HEK293 (cell line): ENCODE measurements at regions not wholly inside any gene's neighbourhood (a gene's known extent, or its start where the extent isn't known, plus 50 kb on each side); places are given as distances from the start of the nearest gene placed in this dataset.

ENCODE experiments used
- CTCF ChIA-PET: fragments of 350-600 bp; formaldehyde crosslinking; extraction: SDS; loops from one replicate; lab custom pipeline; 2021; ENCODE audit warnings: antibody characterized with exemption; lab: Yijun Ruan, JAX
- POLR2A ChIA-PET: fragments of 300-600 bp; formaldehyde crosslinking; extraction: SDS; loops from one replicate; lab custom pipeline; 2020; ENCODE audit warnings: antibody characterized with exemption, inconsistent platforms; lab: Yijun Ruan, JAX
- H3K27ac ChIP-seq: fragments of 200-500 bp; sonication (Bioruptor generic); 2 replicates; pipeline ENCODE4 v1.5.1; 2014; ENCODE audit warnings: low read depth, low read length, control low read depth, inconsistent platforms; ENCODE audit errors: extremely low read depth
- H3K36me3 ChIP-seq, 2 experiments: fragments of 200-500 bp in 1 of 2; sonication (Bioruptor generic) in 1 of 2; 1 replicate in 1 of 2; 2 replicates in 1 of 2; pipeline ENCODE4 v1.5.1; 2014 to 2017; ENCODE audit warnings: inconsistent platforms in 2 of 2, low read length in 2 of 2; ENCODE audit not compliant: control insufficient read depth in 2 of 2, insufficient read depth in 1 of 2
- H3K4me1 ChIP-seq: fragments of 200-500 bp; sonication (Bioruptor generic); 2 replicates; pipeline ENCODE4 v1.5.1; 2014; ENCODE audit warnings: mild to moderate bottlenecking, low read length, inconsistent platforms; ENCODE audit not compliant: control insufficient read depth, insufficient read depth
- H3K4me3 ChIP-seq: 2 replicates; pipeline ENCODE4 v1.5.1; 2011; ENCODE audit warnings: low read depth, mild to moderate bottlenecking, control low read depth, low read length, moderate library complexity
- H3K9me3 ChIP-seq: fragments of 200-500 bp; sonication (Bioruptor generic); 2 replicates; pipeline ENCODE4 v1.5.1; 2014; ENCODE audit warnings: low read depth, low read length, inconsistent platforms; ENCODE audit not compliant: control insufficient read depth, insufficient read depth
- GFI1B ChIP-seq: fragments of 450-650 bp; formaldehyde crosslinking; IDR thresholded peaks from 2 replicates; pipeline ENCODE4 v1.5.1; 2016; ENCODE audit warnings: missing biosample characterization, missing genetic modification characterization
- KLF16 ChIP-seq: fragments of 450-650 bp; formaldehyde crosslinking; IDR thresholded peaks from 2 replicates; pipeline ENCODE4 v1.5.1; 2017; ENCODE audit warnings: missing biosample characterization, missing genetic modification characterization
- KLF17 ChIP-seq: fragments of 450-650 bp; formaldehyde crosslinking; IDR thresholded peaks from 2 replicates; pipeline ENCODE4 v1.5.1; 2016; ENCODE audit warnings: missing biosample characterization, missing genetic modification characterization
- MEIS1 ChIP-seq: sonication (generic); formaldehyde crosslinking; IDR thresholded peaks from 2 replicates; pipeline ENCODE4 v1.8.1; 2022; ENCODE audit warnings: missing genetic modification reagents, mild to moderate bottlenecking, borderline replicate concordance
- OSR2 ChIP-seq: fragments of 450-650 bp; formaldehyde crosslinking; IDR thresholded peaks from 2 replicates; pipeline ENCODE4 v1.5.1; 2016; ENCODE audit warnings: missing biosample characterization, missing genetic modification characterization
- PRDM4 ChIP-seq: fragments of 450-650 bp; formaldehyde crosslinking; IDR thresholded peaks from 2 replicates; pipeline ENCODE4 v1.5.1; 2017; ENCODE audit warnings: missing biosample characterization, missing genetic modification characterization
- SETDB1 ChIP-seq: IDR thresholded peaks from one replicate; pipeline ENCODE4 v1.6.1; 2017; ENCODE audit warnings: mild to moderate bottlenecking, low read length, moderate library complexity, mixed read lengths; ENCODE audit not compliant: insufficient read length
- SP2 ChIP-seq: fragments of 450-650 bp; formaldehyde crosslinking; IDR thresholded peaks from 2 replicates; pipeline ENCODE4 v1.5.1; 2016; ENCODE audit warnings: missing biosample characterization, missing genetic modification characterization
- SP3 ChIP-seq: fragments of 450-650 bp; formaldehyde crosslinking; IDR thresholded peaks from 2 replicates; pipeline ENCODE4 v1.5.1; 2016; ENCODE audit warnings: missing biosample characterization, missing genetic modification characterization
- ZBTB26 ChIP-seq: fragments of 450-650 bp; formaldehyde crosslinking; optimal IDR thresholded peaks from 2 replicates; pipeline ENCODE3; 2016; ENCODE audit warnings: missing biosample characterization, mild to moderate bottlenecking, missing genetic modification characterization
- ZBTB7A ChIP-seq: fragments of 450-650 bp; formaldehyde crosslinking; IDR thresholded peaks from 2 replicates; pipeline ENCODE4 v1.5.1; 2016; ENCODE audit warnings: low read depth, missing biosample characterization, missing genetic modification characterization
- ZFP3 ChIP-seq: fragments of 450-650 bp; formaldehyde crosslinking; IDR thresholded peaks from 2 replicates; pipeline ENCODE4 v1.5.1; 2016; ENCODE audit warnings: low read depth, missing biosample characterization, missing genetic modification characterization
- ZFP41 ChIP-seq: fragments of 450-650 bp; formaldehyde crosslinking; IDR thresholded peaks from 2 replicates; pipeline ENCODE4 v1.5.1; 2016; ENCODE audit warnings: missing biosample characterization, missing genetic modification characterization, borderline replicate concordance
- ZNF10 ChIP-seq: fragments of 450-650 bp; formaldehyde crosslinking; IDR thresholded peaks from 2 replicates; pipeline ENCODE4 v1.5.1; 2017; ENCODE audit warnings: missing biosample characterization, missing genetic modification characterization
- ZNF114 ChIP-seq: fragments of 450-650 bp; formaldehyde crosslinking; IDR thresholded peaks from 2 replicates; pipeline ENCODE4 v1.5.0; 2017; ENCODE audit warnings: missing biosample characterization, missing genetic modification characterization
- ZNF138 ChIP-seq: fragments of 450-650 bp; formaldehyde crosslinking; IDR thresholded peaks from 2 replicates; pipeline ENCODE4 v1.5.1; 2016; ENCODE audit warnings: missing biosample characterization, missing genetic modification characterization, borderline replicate concordance
- ZNF184 ChIP-seq: fragments of 450-650 bp; IDR thresholded peaks from 2 replicates; pipeline ENCODE4 v1.5.1; 2018; ENCODE audit warnings: missing biosample characterization, mild to moderate bottlenecking, missing genetic modification characterization
- ZNF292 ChIP-seq: fragments of 450-650 bp; formaldehyde crosslinking; IDR thresholded peaks from 2 replicates; pipeline ENCODE4 v1.5.1; 2016; ENCODE audit warnings: low read depth, missing biosample characterization, missing genetic modification characterization, borderline replicate concordance
- ZNF324 ChIP-seq: fragments of 450-650 bp; formaldehyde crosslinking; IDR thresholded peaks from 2 replicates; pipeline ENCODE4 v1.5.1; 2016; ENCODE audit warnings: missing biosample characterization, missing genetic modification characterization
- ZNF768 ChIP-seq: fragments of 450-650 bp; formaldehyde crosslinking; IDR thresholded peaks from 2 replicates; pipeline ENCODE4 v1.5.1; 2018; ENCODE audit warnings: missing biosample characterization, mild to moderate bottlenecking, missing genetic modification characterization
- ZNF785 ChIP-seq: fragments of 450-650 bp; formaldehyde crosslinking; IDR thresholded peaks from 2 replicates; pipeline ENCODE4 v1.5.1; 2016; ENCODE audit warnings: missing biosample characterization, missing genetic modification characterization
- ZNF830 ChIP-seq: fragments of 450-650 bp; IDR thresholded peaks from 2 replicates; pipeline ENCODE4 v1.5.0; 2018; ENCODE audit warnings: missing biosample characterization, missing genetic modification characterization, low read depth, mild to moderate bottlenecking, moderate library complexity
- TF ChIP-seq, protein P1 (sequence below): fragments of 450-650 bp; formaldehyde crosslinking; IDR thresholded peaks from 2 replicates; pipeline ENCODE4 v1.5.1; 2016; ENCODE audit warnings: missing biosample characterization, missing genetic modification characterization
- TF ChIP-seq, protein P2 (sequence below): fragments of 450-650 bp; formaldehyde crosslinking; IDR thresholded peaks from 2 replicates; pipeline ENCODE4 v1.5.1; 2017; ENCODE audit warnings: missing biosample characterization, missing genetic modification characterization

GRCh38 chr4:181147416-181147951 lies 1095.7 kb upstream of the TENM3 start:
- Histone ChIP-seq H3K9me3 (no peaks in the 10 kb centered on the region), H3K36me3 (no peaks in the 10 kb centered on the region), H3K4me3 (no peak overlapping the region), H3K27ac (no peak overlapping the region), H3K4me1 (no peaks in the 10 kb centered on the region)
- TF ChIP-seq, protein P1, sequence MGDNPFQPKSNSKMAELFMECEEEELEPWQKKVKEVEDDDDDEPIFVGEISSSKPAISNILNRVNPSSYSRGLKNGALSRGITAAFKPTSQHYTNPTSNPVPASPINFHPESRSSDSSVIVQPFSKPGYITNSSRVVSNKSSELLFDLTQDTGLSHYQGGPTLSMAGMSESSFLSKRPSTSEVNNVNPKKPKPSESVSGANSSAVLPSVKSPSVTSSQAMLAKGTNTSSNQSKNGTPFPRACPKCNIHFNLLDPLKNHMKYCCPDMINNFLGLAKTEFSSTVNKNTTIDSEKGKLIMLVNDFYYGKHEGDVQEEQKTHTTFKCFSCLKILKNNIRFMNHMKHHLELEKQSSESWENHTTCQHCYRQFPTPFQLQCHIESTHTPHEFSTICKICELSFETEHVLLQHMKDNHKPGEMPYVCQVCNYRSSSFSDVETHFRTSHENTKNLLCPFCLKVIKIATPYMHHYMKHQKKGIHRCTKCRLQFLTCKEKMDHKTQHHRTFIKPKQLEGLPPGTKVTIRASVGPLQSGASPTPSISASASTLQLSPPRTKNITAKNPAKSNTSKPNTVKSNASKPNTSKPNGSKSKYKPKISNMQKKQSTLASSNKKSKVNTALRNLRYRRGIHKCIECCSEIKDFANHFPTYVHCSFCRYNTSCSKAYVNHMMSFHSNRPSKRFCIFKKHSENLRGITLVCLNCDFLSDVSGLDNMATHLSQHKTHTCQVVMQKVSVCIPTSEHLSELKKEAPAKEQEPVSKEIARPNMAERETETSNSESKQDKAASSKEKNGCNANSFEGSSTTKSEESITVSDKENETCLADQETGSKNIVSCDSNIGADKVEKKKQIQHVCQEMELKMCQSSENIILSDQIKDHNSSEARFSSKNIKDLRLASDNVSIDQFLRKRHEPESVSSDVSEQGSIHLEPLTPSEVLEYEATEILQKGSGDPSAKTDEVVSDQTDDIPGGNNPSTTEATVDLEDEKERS (tag by site-specific recombination) = no peak
- TF ChIP-seq MEIS1 (no peak), ZNF114 (tag by site-specific recombination) (no peak), ZNF830 (no peak), ZNF138 (no peak), ZNF292 (no peak), ZFP3 (tag by site-specific recombination) (no peak), OSR2 (tag by site-specific recombination) (no peak), ZBTB26 (tag by site-specific recombination) (no peak), ZNF10 (tag by site-specific recombination) (no peak), ZFP41 (tag by site-specific recombination) (no peak), KLF16 (tag by site-specific recombination) (no peak)
- TF ChIP-seq, protein P2, sequence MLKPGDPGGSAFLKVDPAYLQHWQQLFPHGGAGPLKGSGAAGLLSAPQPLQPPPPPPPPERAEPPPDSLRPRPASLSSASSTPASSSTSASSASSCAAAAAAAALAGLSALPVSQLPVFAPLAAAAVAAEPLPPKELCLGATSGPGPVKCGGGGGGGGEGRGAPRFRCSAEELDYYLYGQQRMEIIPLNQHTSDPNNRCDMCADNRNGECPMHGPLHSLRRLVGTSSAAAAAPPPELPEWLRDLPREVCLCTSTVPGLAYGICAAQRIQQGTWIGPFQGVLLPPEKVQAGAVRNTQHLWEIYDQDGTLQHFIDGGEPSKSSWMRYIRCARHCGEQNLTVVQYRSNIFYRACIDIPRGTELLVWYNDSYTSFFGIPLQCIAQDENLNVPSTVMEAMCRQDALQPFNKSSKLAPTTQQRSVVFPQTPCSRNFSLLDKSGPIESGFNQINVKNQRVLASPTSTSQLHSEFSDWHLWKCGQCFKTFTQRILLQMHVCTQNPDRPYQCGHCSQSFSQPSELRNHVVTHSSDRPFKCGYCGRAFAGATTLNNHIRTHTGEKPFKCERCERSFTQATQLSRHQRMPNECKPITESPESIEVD (tag by site-specific recombination) = no peak
- ChIA-PET POLR2A (no interaction called here), CTCF (interaction anchor here (0.6 to 1.9 kb wide), 4 partner anchors 238 to 1494 kb away, joined by 3 to 9 read pairs (median 4); no protein-coding TSS in a partner anchor)

- H3K4me1 ChIP-seq = no peaks in the 10 kb centered on the region
- CTCF ChIA-PET = interaction anchor here (1.9 kb wide), 1 partner anchor 380 kb away, joined by 9 read pairs; no protein-coding TSS in a partner anchor
These were observed 1094.7 kb upstream of the TENM3 start for GRCh38 chr4:181148470-181148869.

More at GRCh38 chr4:181148470-181148869, 1094.7 kb upstream of the TENM3 start:
- no peak for TF ChIP-seq PRDM4 (tag by site-specific recombination)
- TF ChIP-seq ZNF768 (tag by site-specific recombination) = no peak
- no peak for TF ChIP-seq SETDB1
- no peak for TF ChIP-seq KLF17 (tag by site-specific recombination)
- TF ChIP-seq ZBTB7A = no peak
- TF ChIP-seq SP3 (tag by site-specific recombination) = no peak
- TF ChIP-seq ZNF785 (tag by site-specific recombination) = no peak
- TF ChIP-seq ZNF324 (tag by site-specific recombination) = no peak
- TF ChIP-seq ZNF184 (tag by site-specific recombination) = no peak
- no peak for TF ChIP-seq SP2 (tag by site-specific recombination)
- no peak for TF ChIP-seq GFI1B (tag by site-specific recombination)
- H3K4me3 ChIP-seq = no peak overlapping the region
- H3K27ac ChIP-seq = no peak overlapping the region
- H3K9me3 ChIP-seq = no peaks in the 10 kb centered on the region
- POLR2A ChIA-PET = no interaction called here
- H3K36me3 ChIP-seq = no peaks in the 10 kb centered on the region
